Esophagus muscularis mucosa (tissue), 4 donors: ENCODE measurements at regions not wholly inside any gene's neighbourhood (a gene's known extent, or its start where the extent isn't known, plus 50 kb on each side); places are given as distances from the start of the nearest gene placed in this dataset.

Experiments used
- EP300 ChIP-seq: sonication (generic); formaldehyde crosslinking; IDR thresholded peaks from one replicate; pipeline ENCODE4 v1.6.1; 2017; ENCODE audit warnings: antibody characterized with exemption
- POLR2AphosphoS5 ChIP-seq, 2 donors: sonication (generic); formaldehyde crosslinking; IDR thresholded peaks; one replicate each; pipeline ENCODE4 v1.6.1; 2017; ENCODE audit warnings: antibody characterized with exemption in 2 of 2
- TF ChIP-seq, protein P1 (sequence below), 3 experiments: fragments of 200-600 bp in 2 of 3; fragments of 450-650 bp in 1 of 3; sonication (generic) in 2 of 3; IDR thresholded peaks; one replicate each; pipeline ENCODE4 v1.5.1; 2017 to 2019; ENCODE audit warnings: antibody characterized with exemption in 3 of 3, mild to moderate bottlenecking in 2 of 3, moderate library complexity in 1 of 3

DNA sequence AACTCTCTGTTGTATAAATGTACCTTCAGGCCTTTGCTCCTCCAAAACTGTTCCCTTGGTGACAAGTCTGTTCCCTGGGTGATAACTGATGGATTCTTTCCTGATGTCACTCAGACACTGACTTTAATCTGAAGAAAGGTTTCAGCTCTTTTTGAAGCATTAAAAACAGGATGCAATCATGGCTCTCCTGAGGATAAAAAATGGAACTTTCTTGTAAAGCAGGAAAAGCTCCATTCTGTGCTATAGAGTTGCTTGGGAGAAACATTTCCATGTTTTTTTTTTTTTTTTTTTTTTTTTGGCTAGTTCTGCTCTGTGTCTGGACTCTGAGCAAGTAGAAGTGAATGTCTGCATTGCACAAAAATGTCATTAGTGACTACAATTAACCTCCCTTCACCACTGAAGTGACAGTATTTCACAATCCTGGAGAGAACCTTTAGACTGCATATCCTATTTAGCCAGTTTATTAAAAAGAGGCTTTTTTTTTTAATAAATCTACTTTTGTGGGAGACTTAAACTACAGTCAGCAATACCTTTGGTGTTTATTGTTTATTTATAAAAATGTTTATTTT lies 101.7 kb upstream of the PRMT6 start:
- no peak for TF ChIP-seq POLR2AphosphoS5 (IDR thresholded peaks at IDR 0.05)
- TF ChIP-seq, protein P1, sequence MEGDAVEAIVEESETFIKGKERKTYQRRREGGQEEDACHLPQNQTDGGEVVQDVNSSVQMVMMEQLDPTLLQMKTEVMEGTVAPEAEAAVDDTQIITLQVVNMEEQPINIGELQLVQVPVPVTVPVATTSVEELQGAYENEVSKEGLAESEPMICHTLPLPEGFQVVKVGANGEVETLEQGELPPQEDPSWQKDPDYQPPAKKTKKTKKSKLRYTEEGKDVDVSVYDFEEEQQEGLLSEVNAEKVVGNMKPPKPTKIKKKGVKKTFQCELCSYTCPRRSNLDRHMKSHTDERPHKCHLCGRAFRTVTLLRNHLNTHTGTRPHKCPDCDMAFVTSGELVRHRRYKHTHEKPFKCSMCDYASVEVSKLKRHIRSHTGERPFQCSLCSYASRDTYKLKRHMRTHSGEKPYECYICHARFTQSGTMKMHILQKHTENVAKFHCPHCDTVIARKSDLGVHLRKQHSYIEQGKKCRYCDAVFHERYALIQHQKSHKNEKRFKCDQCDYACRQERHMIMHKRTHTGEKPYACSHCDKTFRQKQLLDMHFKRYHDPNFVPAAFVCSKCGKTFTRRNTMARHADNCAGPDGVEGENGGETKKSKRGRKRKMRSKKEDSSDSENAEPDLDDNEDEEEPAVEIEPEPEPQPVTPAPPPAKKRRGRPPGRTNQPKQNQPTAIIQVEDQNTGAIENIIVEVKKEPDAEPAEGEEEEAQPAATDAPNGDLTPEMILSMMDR (IDR thresholded peaks at IDR 0.05), result no peak
- TF ChIP-seq EP300, result no peak
